HEK293T (cell line): ENCODE measurements at regions not wholly inside any gene's neighbourhood (a gene's known extent, or its start where the extent isn't known, plus 50 kb on each side); places are given as distances from the start of the nearest gene placed in this dataset.

Source experiments
- CTCF ChIA-PET: fragments of 350-600 bp; formaldehyde crosslinking; extraction: SDS; loops from one replicate; lab custom pipeline; 2021; ENCODE audit warnings: antibody characterized with exemption, inconsistent platforms; lab: Yijun Ruan, JAX
- POLR2A ChIA-PET: fragments of 350-600 bp; formaldehyde crosslinking; extraction: SDS; loops from one replicate; lab custom pipeline; 2020; ENCODE audit warnings: antibody characterized with exemption, inconsistent platforms; lab: Yijun Ruan, JAX
- DNase-seq: peaks from one replicate; pipeline ENCODE4 v3.0.0; 2012; ENCODE audit warnings: mixed read lengths; ENCODE audit errors: extremely low spot score
- ARNT ChIP-seq: fragments of 450-650 bp; IDR thresholded peaks from 2 replicates; pipeline ENCODE4 v1.6.1; 2017; ENCODE audit warnings: mild to moderate bottlenecking
- BHLHE40 ChIP-seq: fragments of 450-650 bp; IDR thresholded peaks from 2 replicates; pipeline ENCODE4 v1.6.1; 2016; ENCODE audit warnings: mild to moderate bottlenecking, moderate library complexity, borderline replicate concordance
- CTBP1 ChIP-seq: fragments of 450-650 bp; IDR thresholded peaks from 2 replicates; pipeline ENCODE4 v1.6.1; 2016; ENCODE audit warnings: borderline replicate concordance
- ELF4 ChIP-seq: fragments of 450-650 bp; IDR thresholded peaks from 2 replicates; pipeline ENCODE4 v1.6.1; 2017; ENCODE audit warnings: antibody characterized with exemption
- FOXA1 ChIP-seq: fragments of 450-650 bp; IDR thresholded peaks from 2 replicates; pipeline ENCODE4 v1.6.1; 2016; ENCODE audit warnings: mild to moderate bottlenecking
- FOXK2 ChIP-seq: fragments of 450-650 bp; IDR thresholded peaks from 2 replicates; pipeline ENCODE4 v1.6.1; 2016; ENCODE audit warnings: mild to moderate bottlenecking
- FOXM1 ChIP-seq: fragments of 450-650 bp; IDR thresholded peaks from 2 replicates; pipeline ENCODE4 v1.6.1; 2017; ENCODE audit warnings: mild to moderate bottlenecking, borderline replicate concordance
- HDGF ChIP-seq: fragments of 450-650 bp; IDR thresholded peaks from 2 replicates; pipeline ENCODE4 v1.6.1; 2017; ENCODE audit warnings: antibody characterized with exemption, borderline replicate concordance
- L3MBTL2 ChIP-seq: fragments of 450-650 bp; conservative IDR thresholded peaks from 2 replicates; pipeline ENCODE4 v1.6.1; 2016; ENCODE audit warnings: mild to moderate bottlenecking
- LEF1 ChIP-seq: fragments of 450-650 bp; IDR thresholded peaks from 2 replicates; pipeline ENCODE4 v1.6.1; 2017; ENCODE audit warnings: mild to moderate bottlenecking, borderline replicate concordance
- NFRKB ChIP-seq: fragments of 450-650 bp; IDR thresholded peaks from 2 replicates; pipeline ENCODE4 v1.6.1; 2016; ENCODE audit warnings: mild to moderate bottlenecking, moderate library complexity
- PKNOX1 ChIP-seq: fragments of 450-650 bp; IDR thresholded peaks from 2 replicates; pipeline ENCODE4 v1.6.1; 2016
- SP1 ChIP-seq: fragments of 450-650 bp; IDR thresholded peaks from 2 replicates; pipeline ENCODE4 v1.6.1; 2017
- SUZ12 ChIP-seq: fragments of 450-650 bp; IDR thresholded peaks from 2 replicates; pipeline ENCODE4 v1.6.1; 2016; ENCODE audit warnings: mild to moderate bottlenecking
- TARDBP ChIP-seq: fragments of 450-650 bp; IDR thresholded peaks from 2 replicates; pipeline ENCODE4 v1.6.1; 2016
- ZNF384 ChIP-seq: fragments of 450-650 bp; IDR thresholded peaks from 2 replicates; pipeline ENCODE4 v1.6.1; 2016

- TF ChIP-seq SP1 (no peak), FOXM1 (no peak), NFRKB (no peak), ARNT (no peak), ZNF384 (no peak), ELF4 (no peak), SUZ12 (no peak), PKNOX1 (no peak), FOXK2 (no peak)
- DNase-seq = no peak
- ChIA-PET CTCF (no interaction called here), POLR2A (no interaction called here)
These were observed 72.5 kb downstream of the RGS12 start for GRCh38 chr4:3365326-3365725.

- no peak for DNase-seq
- CTCF ChIA-PET = no interaction called here
- TF ChIP-seq LEF1 (no peak), NFRKB (no peak), ELF4 (no peak), FOXK2 (no peak), FOXA1 (no peak), SUZ12 (no peak), ARNT (no peak), HDGF (no peak), BHLHE40 (no peak)
- POLR2A ChIA-PET = no interaction called here
These were observed 73.3 kb downstream of the RGS12 start for GRCh38 chr4:3365871-3366842.

GRCh38 chr4:3366893-3367775 lies 74.3 kb downstream of the RGS12 start:
- CTCF ChIA-PET = interaction anchor here (0.6 kb wide), 1 partner anchor 68 kb away, joined by 3 read pairs; no protein-coding TSS in a partner anchor
- POLR2A ChIA-PET = no interaction called here
- DNase-seq = no peak
- TF ChIP-seq HDGF (no peak), ZNF384 (no peak)

- POLR2A ChIA-PET = no interaction called here
- CTCF ChIA-PET = no interaction called here
- DNase-seq = no peak
These were observed 73.9 kb upstream of the HGFAC start for GRCh38 chr4:3367866-3368265.

GRCh38 chr4:3368334-3368733 lies 73.4 kb upstream of the HGFAC start:
- ChIA-PET CTCF (no interaction called here), POLR2A (no interaction called here)
- DNase-seq = no peak
- TF ChIP-seq SP1 = no peak
- no peak for TF ChIP-seq BHLHE40
- no peak for TF ChIP-seq ARNT
- TF ChIP-seq ELF4 = no peak
- no peak for TF ChIP-seq L3MBTL2
- no peak for TF ChIP-seq LEF1
- no peak for TF ChIP-seq FOXA1
- no peak for TF ChIP-seq NFRKB
- no peak for TF ChIP-seq SUZ12
- no peak for TF ChIP-seq ZNF384
- no peak for TF ChIP-seq TARDBP

More at GRCh38 chr4:3367866-3368265, 73.9 kb upstream of the HGFAC start:
- TF ChIP-seq FOXM1 = no peak

GRCh38 chr4:3368841-3369760 lies 72.7 kb upstream of the HGFAC start:
- ChIA-PET POLR2A (interaction anchor here (1.1 kb wide), 2 partner anchors 19 to 25 kb away, joined by 3 read pairs; no protein-coding TSS in a partner anchor), CTCF (interaction anchor here (0.9 kb wide), 1 partner anchor 23 kb away, joined by 4 read pairs; no protein-coding TSS in a partner anchor)
- DNase-seq = peak; percentile 6
- TF ChIP-seq FOXK2 (no peak), FOXA1 (no peak), ZNF384 (no peak), BHLHE40 (no peak), L3MBTL2 (no peak), CTBP1 (no peak), LEF1 (no peak), NFRKB (no peak), PKNOX1 (no peak), FOXM1 (no peak), HDGF (no peak), ELF4 (no peak)
